NCI-H345 (cell line): ENCODE measurements at regions not wholly inside any gene's neighbourhood (a gene's known extent, or its start where the extent isn't known, plus 50 kb on each side); places are given as distances from the start of the nearest gene placed in this dataset.
"Not testable (repeated sequence)": the region's sequence is repeated elsewhere in the genome, so short reads cannot be mapped to it uniquely, and the experiment has no call there.

Source experiments
- DNase-seq: peaks from one replicate; lab custom pipeline; 2025; lab: John Stamatoyannopoulos, UW

GRCh38 chr18:26650310-26651268 lies 102.2 kb upstream of the KCTD1 start:
- no peak for DNase-seq

DNA sequence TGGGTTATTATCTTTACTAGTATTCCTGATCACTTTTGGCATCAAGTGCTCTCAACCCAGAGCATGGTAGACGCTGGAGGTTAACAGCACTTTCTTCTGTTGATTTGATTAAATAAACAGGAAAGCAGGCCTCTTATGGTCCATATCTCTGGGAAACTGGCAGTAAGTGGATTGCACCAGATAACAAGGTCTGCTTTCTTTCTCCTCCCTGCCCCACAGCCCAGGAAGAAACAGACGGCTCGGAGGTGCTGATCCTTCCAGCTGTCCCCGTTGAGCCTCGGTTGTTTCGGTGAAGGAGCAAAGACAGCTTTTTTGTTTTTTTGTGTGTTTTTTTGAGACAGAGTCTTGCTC lies 100.8 kb upstream of the KCTD1 start:
- no peak for DNase-seq

GRCh38 chr18:26648509-26649192 lies 100.3 kb upstream of the KCTD1 start:
- no peak for DNase-seq

- no peak for DNase-seq
Measured at GRCh38 chr18:26646901-26647300, 98.5 kb upstream of the KCTD1 start.

- DNase-seq, result no peak
Measured at GRCh38 chr18:26642440-26643348, 94.3 kb upstream of the KCTD1 start.

- DNase-seq, result no peak
Measured at GRCh38 chr18:26640541-26640940, 92.2 kb upstream of the KCTD1 start.

- DNase-seq, result no peak
Measured at GRCh38 chr18:26639149-26639548, 90.8 kb upstream of the KCTD1 start.

DNA sequence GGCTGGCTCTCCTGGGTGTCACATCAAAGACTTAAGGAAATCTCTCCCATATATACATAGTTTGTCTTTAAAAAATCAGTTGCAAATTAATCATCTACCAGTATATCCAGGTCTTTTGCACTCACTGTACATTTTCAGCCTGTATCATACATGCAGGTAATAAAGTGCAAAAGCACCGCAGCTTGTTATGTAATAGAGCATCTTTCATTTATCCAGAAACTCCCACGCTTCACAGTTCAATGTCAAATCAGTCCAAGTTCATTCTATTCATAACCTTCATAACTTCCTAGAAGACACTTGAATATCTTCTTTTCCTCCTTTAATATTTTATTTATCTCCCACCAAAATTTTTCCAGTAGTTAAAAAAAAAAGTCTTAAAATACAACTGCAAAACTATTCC lies 89.6 kb upstream of the KCTD1 start:
- no peak for DNase-seq

DNA sequence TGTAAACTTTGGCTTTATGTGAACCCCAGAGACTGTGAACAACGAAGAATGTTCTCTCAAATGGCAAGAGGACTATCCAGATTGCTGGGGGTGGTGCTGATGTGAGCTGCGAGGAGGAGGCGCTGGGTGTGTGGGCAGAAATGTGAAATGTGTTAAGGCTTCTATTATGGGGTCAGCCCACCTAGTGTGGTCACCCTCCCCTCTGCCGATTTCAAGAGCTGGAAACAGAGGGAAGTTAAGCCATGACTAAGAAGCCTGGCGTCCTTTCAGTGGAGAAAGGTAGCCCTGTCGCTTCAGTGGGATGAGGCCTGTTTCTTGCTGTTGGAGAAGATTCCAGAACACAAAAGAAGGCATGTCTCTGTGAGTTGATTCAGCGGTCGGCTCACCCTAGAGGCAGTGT lies 89.0 kb upstream of the KCTD1 start:
- DNase-seq, result no peak

DNA sequence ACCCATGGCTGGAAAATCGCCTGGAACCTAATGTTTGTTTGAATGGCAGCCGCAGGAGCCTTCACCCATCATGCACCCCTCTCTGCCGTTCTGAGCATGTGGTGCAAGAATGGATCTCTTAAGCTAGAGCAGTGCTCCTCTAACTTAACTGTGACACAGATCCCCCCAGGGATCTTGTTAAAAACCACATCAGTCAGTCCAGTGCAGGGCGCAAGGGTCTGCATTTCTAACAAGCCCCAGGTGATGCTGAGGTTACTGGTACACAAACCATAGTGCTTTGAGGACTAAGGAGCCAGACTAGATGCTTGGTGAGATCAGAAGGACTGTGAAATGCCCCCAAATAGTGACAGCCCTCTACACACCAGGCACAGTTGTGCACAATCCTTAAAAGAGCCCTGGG lies 87.1 kb upstream of the KCTD1 start:
- no peak for DNase-seq

DNA sequence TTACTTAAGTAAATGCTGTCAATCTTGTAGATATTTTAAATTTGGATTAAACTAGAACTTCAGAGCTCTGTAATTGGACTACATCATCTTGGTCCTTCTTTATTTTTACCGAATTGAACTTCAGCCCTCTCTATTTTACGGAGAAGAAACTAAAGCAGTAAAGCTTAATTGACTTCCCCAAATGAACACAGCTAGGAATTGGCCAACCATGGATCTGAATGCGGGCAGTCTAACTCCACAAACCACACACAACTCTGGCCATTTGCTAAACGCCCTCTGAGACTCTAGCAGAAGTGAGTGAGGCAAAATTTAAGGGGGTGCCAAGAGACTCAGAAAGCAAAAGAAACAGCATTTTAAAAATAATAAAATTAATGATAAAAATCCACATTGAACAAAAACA lies 86.3 kb upstream of the KCTD1 start:
- no peak for DNase-seq

DNA sequence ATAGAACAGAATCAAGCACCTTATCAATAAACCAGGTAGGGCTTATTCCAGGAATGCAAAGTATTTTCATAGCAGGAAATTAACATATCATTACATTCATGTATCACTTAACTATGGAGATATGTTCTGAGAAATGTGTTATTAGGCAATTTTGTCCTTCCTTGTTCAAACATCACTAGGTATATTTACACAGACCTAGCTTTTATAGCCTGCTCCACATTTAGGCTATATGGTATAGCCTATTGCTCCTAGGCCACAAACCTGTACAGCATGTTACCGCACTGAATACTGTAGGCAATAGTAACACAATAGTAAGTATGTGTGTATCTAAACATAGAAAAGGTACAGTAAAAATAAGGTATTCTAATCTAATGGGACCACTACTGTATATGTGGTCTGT lies 82.8 kb upstream of the KCTD1 start:
- DNase-seq, result no peak

DNA sequence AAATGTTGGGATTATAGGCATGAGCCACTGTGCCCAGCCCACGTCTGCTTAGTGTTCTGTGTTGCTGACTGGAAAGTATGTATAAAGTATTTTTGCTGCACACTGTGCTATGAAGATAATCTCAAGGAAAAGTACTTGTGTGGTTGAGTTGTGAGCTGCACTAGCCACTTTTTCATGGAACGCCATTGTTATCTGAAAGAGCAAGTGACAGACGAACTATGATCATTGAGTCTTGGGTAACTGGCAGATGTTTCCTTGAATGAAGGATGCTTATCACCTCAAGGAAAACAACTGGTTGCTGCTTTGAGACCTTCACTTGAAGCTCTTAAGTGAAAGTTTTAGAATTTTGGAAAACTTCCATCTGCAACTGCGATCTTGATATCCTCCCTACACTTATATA lies 82.2 kb upstream of the KCTD1 start:
- DNase-seq, result no peak

- DNase-seq, result no peak
Measured at GRCh38 chr18:26628017-26628416, 79.7 kb upstream of the KCTD1 start.

GRCh38 chr18:26624443-26624842 lies 76.1 kb upstream of the KCTD1 start:
- DNase-seq, result no peak

GRCh38 chr18:26623314-26623713 lies 75.0 kb upstream of the KCTD1 start:
- DNase-seq, result not testable (repeated sequence)

GRCh38 chr18:26621161-26622026 lies 73.0 kb upstream of the KCTD1 start:
- DNase-seq, result no peak

- no peak for DNase-seq
Measured at GRCh38 chr18:26619350-26619749, 71.0 kb upstream of the KCTD1 start.

DNA sequence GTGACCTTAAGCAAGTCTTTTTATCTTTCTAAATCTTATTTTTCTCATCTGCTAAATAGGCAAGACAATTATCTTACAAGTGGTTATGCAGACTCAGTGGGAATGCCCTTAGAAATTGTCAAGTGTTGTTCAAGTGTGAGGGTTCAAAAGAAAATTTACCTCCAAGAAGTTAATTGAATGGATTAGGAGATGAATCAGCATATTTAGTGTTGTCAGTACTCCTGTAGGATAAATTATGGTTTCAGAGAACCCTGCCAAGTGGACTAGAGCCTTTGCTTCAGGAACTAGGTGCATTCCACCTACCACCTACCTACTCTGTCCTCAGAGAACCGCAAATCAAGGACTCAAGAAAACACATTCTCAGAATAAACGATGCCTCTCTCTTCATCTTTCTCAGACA lies 69.8 kb upstream of the KCTD1 start:
- DNase-seq, result no peak

DNA sequence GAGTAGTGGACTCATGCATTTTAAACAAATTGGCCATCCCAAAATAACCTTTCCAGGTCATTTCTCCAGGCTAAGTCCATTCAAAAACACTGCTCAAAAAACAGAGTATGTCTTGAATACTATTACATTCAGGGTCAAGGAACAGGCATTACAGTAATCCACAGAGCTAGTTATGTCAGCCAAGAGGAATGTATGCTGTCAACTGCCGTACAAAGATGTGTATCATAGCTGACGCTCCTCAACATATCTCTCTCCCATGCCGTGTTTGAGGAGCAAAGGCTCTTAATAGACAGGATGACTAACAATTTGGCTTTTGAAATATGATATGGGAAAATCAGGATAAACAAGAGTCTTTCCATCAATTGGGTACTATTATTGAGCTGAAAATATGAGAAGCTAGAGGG lies 68.8 kb upstream of the KCTD1 start:
- DNase-seq, result no peak

DNA sequence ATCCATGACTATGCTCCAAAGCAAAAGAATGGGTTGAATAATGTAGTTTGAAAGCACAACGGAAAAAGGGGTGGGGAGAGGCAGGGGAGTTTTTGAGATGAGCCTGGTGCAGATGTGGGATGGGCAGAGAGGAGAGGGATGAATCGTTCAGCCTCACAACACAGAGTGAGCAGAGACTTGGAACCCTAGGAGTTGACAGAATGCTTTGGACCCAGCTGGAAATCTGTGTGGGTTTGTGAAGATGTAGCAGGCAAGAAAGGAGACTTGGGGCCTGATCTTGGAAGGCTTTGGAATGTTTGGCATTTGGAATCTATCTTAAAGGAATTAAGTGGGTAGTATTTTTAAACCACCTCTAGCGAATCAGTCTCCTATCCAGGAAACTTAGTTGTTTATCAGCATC lies 66.0 kb upstream of the KCTD1 start:
- no peak for DNase-seq
